Ovary (tissue), 7 donors: ENCODE measurements at regions not wholly inside any gene's neighbourhood (a gene's known extent, or its start where the extent isn't known, plus 50 kb on each side); places are given as distances from the start of the nearest gene placed in this dataset.

Experiments used
- DNase-seq, 5 donors: peaks; one replicate each; pipeline ENCODE4 v3.0.0-alpha.2; 2019 to 2020
- H3K27ac ChIP-seq, 2 donors: fragments of 200-600 bp; one replicate each; pipeline versions ENCODE4 v1.5.1 to v1.8.0; 2019 to 2022
- H3K27me3 ChIP-seq: fragments of 200-600 bp; one replicate; pipeline ENCODE4 v1.8.0; 2022
- H3K36me3 ChIP-seq: fragments of 200-600 bp; sonication (generic); one replicate; pipeline ENCODE4 v1.5.1; 2019
- H3K4me1 ChIP-seq: one replicate; pipeline ENCODE4 v1.8.1; 2013; ENCODE audit warnings: mild to moderate bottlenecking, moderate library complexity; ENCODE audit not compliant: insufficient read depth
- H3K4me3 ChIP-seq: fragments of 200-600 bp; sonication (generic); one replicate; pipeline ENCODE4 v1.5.1; 2017
- H3K9me3 ChIP-seq, 2 donors: fragments of 200-600 bp in 1 of 2; sonication (generic) in 1 of 2; one replicate each; pipeline versions ENCODE4 v1.5.1 to v1.8.1; 2013 to 2019; ENCODE audit warnings: mild to moderate bottlenecking in 1 of 2, moderate library complexity in 1 of 2
- CTCF ChIP-seq, 3 donors: fragments of 450-650 bp in 2 of 3; fragments of 200-600 bp in 1 of 3; IDR thresholded peaks; one replicate each; pipeline versions ENCODE4 v1.5.1 to v1.8.0; 2016 to 2022; ENCODE audit warnings: antibody characterized with exemption in 3 of 3, mild to moderate bottlenecking in 1 of 3
- EP300 ChIP-seq: sonication (generic); formaldehyde crosslinking; IDR thresholded peaks from one replicate; pipeline ENCODE4 v1.6.1; 2017; ENCODE audit warnings: antibody characterized with exemption
- POLR2A ChIP-seq: fragments of 450-650 bp; IDR thresholded peaks from one replicate; pipeline ENCODE4 v1.6.1; 2017; ENCODE audit warnings: antibody characterized with exemption, mild to moderate bottlenecking, moderate library complexity
- WGBS, 3 donors: extraction: QIAGEN DNeasy Blood & Tissue Kit in 1 of 3; methylation state at CpG; one replicate each; pipeline versions ENCODE4 v1.1.5 to v1.1.7; 2013 to 2017; 5-methylcytosine and 5-hydroxymethylcytosine counted together
- intact Hi-C, 4 donors: fragments of 100-400 bp; cut with DNase I; formaldehyde crosslinking; loops; one replicate each; pipeline versions ENCODE4 v1.11.0 to v1.15.1; 2022 to 2023
- donor health status: DM: no; HTN: no; CAD: no; lungs with moderate emphysema.
- donor health status: DM: no; HTN: no; CAD: no.
- donor health status: Bipolar disorder and iron deficiency.
- donor health status: DM: no; HTN: no; CAD: no.
- donor health status: DM: yes; HTN: yes; CAD: no.

DNA sequence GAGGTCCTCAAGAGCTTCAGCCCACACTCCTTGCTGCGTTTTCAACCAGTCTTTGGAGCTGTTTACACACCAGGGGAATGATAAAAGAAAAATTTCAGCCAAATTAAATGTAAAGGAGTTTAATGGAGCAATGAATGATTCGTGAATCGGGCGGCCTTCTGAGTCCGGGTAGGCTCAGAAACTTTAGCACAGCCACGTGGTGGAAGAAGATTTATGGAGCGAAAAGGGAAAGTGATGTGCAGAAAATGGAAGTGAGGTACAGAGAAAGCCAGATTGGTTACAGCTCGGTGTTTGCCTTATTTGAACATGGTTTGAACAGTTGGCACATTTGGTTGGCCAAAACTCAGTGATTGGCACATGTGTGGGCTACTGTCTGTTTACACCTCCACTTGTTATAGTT lies 305.4 kb downstream of the MAF start:
- H3K9me3 ChIP-seq = no peaks in the 10 kb centered on the region
- no peak overlapping the region for H3K27ac ChIP-seq
- no peak overlapping the region for H3K4me3 ChIP-seq
- TF ChIP-seq CTCF (IDR thresholded peaks at IDR 0.05) (no peak), EP300 (no peak), POLR2A (no peak)
- intact Hi-C loops = loop anchor here in 1 of 4 donors (5.0 kb wide), 1 partner anchor 1758 kb away; no protein-coding TSS in a partner anchor
- DNase-seq = no peak
- peaks cover 5% of the 10 kb centered on the region for H3K4me1 ChIP-seq
- WGBS, 3 donors = 73 to 82% (median 80%) methylated on average over 8 of the region's 8 CpGs
- no peaks in the 10 kb centered on the region for H3K36me3 ChIP-seq
- H3K27me3 ChIP-seq = no peaks in the 10 kb centered on the region

GRCh38 chr16:79294568-79294967 lies 306.0 kb downstream of the MAF start:
- Histone ChIP-seq H3K36me3 (no peaks in the 10 kb centered on the region), H3K4me3 (no peak overlapping the region), H3K4me1 (peaks cover 5% of the 10 kb centered on the region), H3K27me3 (no peaks in the 10 kb centered on the region), H3K27ac (no peak overlapping the region), H3K9me3 (no peaks in the 10 kb centered on the region)
- WGBS, 3 donors = 89 to 90% (median 90%) methylated on average over 2 of the region's 2 CpGs
- intact Hi-C loops = no loop called here
- TF ChIP-seq CTCF (IDR thresholded peaks at IDR 0.05) (no peak), POLR2A (no peak), EP300 (no peak)
- DNase-seq = no peak

- no peaks in the 10 kb centered on the region for H3K36me3 ChIP-seq
- no peaks in the 10 kb centered on the region for H3K27me3 ChIP-seq
- 84 to 88% (median 85%) methylated on average over 4 of the region's 4 CpGs for WGBS, 3 donors
- intact Hi-C loops = no loop called here
- H3K27ac ChIP-seq = no peak overlapping the region
- H3K9me3 ChIP-seq = no peaks in the 10 kb centered on the region
- H3K4me3 ChIP-seq = no peak overlapping the region
- peaks cover 2% of the 10 kb centered on the region for H3K4me1 ChIP-seq
- DNase-seq = no peak
- no peak for TF ChIP-seq POLR2A
- TF ChIP-seq EP300 = no peak
- TF ChIP-seq CTCF (IDR thresholded peaks at IDR 0.05) = no peak
Measured at GRCh38 chr16:79293836-79294460, 306.6 kb downstream of the MAF start.

- 85 to 90% (median 87%) methylated on average over 4 of the region's 4 CpGs for WGBS, 3 donors
- Histone ChIP-seq H3K4me1 (peaks cover 10% of the 10 kb centered on the region), H3K36me3 (no peaks in the 10 kb centered on the region), H3K9me3 (no peaks in the 10 kb centered on the region), H3K27ac (no peak overlapping the region), H3K27me3 (no peaks in the 10 kb centered on the region), H3K4me3 (no peak overlapping the region)
- no peak for DNase-seq
- TF ChIP-seq EP300 (no peak), CTCF (IDR thresholded peaks at IDR 0.05) (no peak), POLR2A (no peak)
- intact Hi-C loops = no loop called here
Measured at GRCh38 chr16:79288066-79288465, 312.5 kb downstream of the MAF start.
